SU-DHL-6 (cell line): ENCODE measurements at regions not wholly inside any gene's neighbourhood (a gene's known extent, or its start where the extent isn't known, plus 50 kb on each side); places are given as distances from the start of the nearest gene placed in this dataset.

Source experiments
- H2AFZ ChIP-seq: fragments of 200-600 bp; sonication (generic); 2 replicates; pipeline ENCODE4 v1.6.1; 2014; ENCODE audit warnings: low read depth, mild to moderate bottlenecking, moderate library complexity, mixed read lengths, antibody characterized with exemption, low read length; ENCODE audit not compliant: severe bottlenecking
- H3F3A ChIP-seq: fragments of 200-600 bp; shearing (Covaris generic); 2 replicates; pipeline ENCODE4 v1.6.0; 2016; ENCODE audit warnings: antibody characterized with exemption, mild to moderate bottlenecking; ENCODE audit not compliant: insufficient read depth
- H3K27ac ChIP-seq: fragments of 200-600 bp; sonication (generic); 2 replicates; pipeline ENCODE4 v1.5.1; 2016; ENCODE audit warnings: low read depth, mild to moderate bottlenecking, low read length, moderate library complexity, mixed read lengths
- H3K27me3 ChIP-seq: fragments of 200-600 bp; sonication (generic), shearing (Covaris generic); 2 replicates; pipeline ENCODE4 v1.6.0; 2014; ENCODE audit warnings: mild to moderate bottlenecking, low read length
- H3K36me3 ChIP-seq: fragments of 200-600 bp; sonication (generic); 2 replicates; pipeline ENCODE4 v1.6.1; 2014; ENCODE audit warnings: mild to moderate bottlenecking, low read length, mixed read lengths
- H3K4me2 ChIP-seq: fragments of 300-600, 200-600 bp; shearing (Covaris generic), sonication (generic); 2 replicates; pipeline ENCODE4 v1.6.0; 2014; ENCODE audit warnings: low read length, low read depth, mild to moderate bottlenecking; ENCODE audit not compliant: poor library complexity, severe bottlenecking
- H3K4me3 ChIP-seq: fragments of 200-600 bp; sonication (generic); 2 replicates; pipeline ENCODE4 v1.5.1; 2014; ENCODE audit warnings: antibody characterized with exemption, low read length, mild to moderate bottlenecking, mixed read lengths; ENCODE audit not compliant: insufficient read depth, poor library complexity, severe bottlenecking
- H3K79me2 ChIP-seq: fragments of 200-600 bp; sonication (generic); 2 replicates; pipeline ENCODE4 v1.6.1; 2014; ENCODE audit warnings: mild to moderate bottlenecking, low read length, moderate library complexity; ENCODE audit not compliant: insufficient read depth
- H3K9ac ChIP-seq: fragments of 200-600 bp; sonication (generic); 2 replicates; pipeline ENCODE4 v1.7.0; 2014; ENCODE audit warnings: mild to moderate bottlenecking, low read length
- H3K9me2 ChIP-seq: fragments of 200-600 bp; sonication (generic); replicated peaks from 2 replicates; pipeline ENCODE4 v1.6.1; 2014; ENCODE audit warnings: low read length; ENCODE audit not compliant: insufficient read depth
- H3K9me3 ChIP-seq: fragments of 200-600 bp; sonication (generic); 2 replicates; pipeline ENCODE4 v1.6.1; 2014; ENCODE audit warnings: low read length, mixed read lengths; ENCODE audit not compliant: insufficient read depth
- H4K20me1 ChIP-seq: fragments of 200-600 bp; sonication (generic); 2 replicates; pipeline ENCODE4 v1.6.1; 2014; ENCODE audit warnings: low read depth, mild to moderate bottlenecking, antibody characterized with exemption, low read length, moderate library complexity, mixed read lengths
- EZH2phosphoT487 ChIP-seq: fragments of 200-600 bp; sonication (generic), shearing (Covaris generic); conservative IDR thresholded peaks from 2 replicates; pipeline ENCODE4 v1.6.1; 2018; ENCODE audit warnings: mild to moderate bottlenecking, antibody characterized with exemption, low read length, moderate library complexity, mixed read lengths
- TF ChIP-seq, protein P1 (sequence below): fragments of 200-600 bp; sonication (generic); IDR thresholded peaks from one replicate; pipeline ENCODE4 v1.5.1; 2017; ENCODE audit warnings: antibody characterized with exemption, mild to moderate bottlenecking, low read length, moderate library complexity; ENCODE audit not compliant: insufficient read depth, poor library complexity, severe bottlenecking

DNA sequence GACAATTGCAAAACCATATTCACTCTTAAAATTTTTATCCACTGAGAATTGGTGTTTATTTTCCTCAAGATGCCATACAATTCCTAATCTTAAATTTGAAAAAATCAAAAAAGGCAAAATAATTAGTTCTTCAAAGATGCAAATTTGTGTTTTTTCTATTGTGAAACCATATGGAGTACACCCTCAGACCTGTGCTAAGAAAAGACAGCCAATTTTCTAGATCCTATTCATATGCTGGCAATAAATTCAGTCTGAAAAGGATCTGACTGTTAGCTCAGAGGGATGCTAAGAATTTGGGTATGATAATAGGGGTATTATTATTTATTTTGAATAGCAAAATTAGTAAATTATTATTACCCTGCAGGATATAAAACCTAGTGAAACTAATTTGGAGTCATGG is 476.9 kb upstream of the SYT1 start:
- H2AFZ ChIP-seq, result no peak overlapping the region
- H3K27me3 ChIP-seq, result no peaks in the 10 kb centered on the region
- H3K9me2 ChIP-seq, result no peaks in the 10 kb centered on the region
- no peak overlapping the region for H3K9ac ChIP-seq
- no peaks in the 10 kb centered on the region for H3K79me2 ChIP-seq
- H3K9me3 ChIP-seq, result no peaks in the 10 kb centered on the region
- H3K4me3 ChIP-seq, result no peak overlapping the region
- no peak overlapping the region for H3K27ac ChIP-seq
- no peaks in the 10 kb centered on the region for H3F3A ChIP-seq
- H3K4me2 ChIP-seq, result no peak overlapping the region
- no peaks in the 10 kb centered on the region for H4K20me1 ChIP-seq
- H3K36me3 ChIP-seq, result no peaks in the 10 kb centered on the region
- TF ChIP-seq, protein P1, sequence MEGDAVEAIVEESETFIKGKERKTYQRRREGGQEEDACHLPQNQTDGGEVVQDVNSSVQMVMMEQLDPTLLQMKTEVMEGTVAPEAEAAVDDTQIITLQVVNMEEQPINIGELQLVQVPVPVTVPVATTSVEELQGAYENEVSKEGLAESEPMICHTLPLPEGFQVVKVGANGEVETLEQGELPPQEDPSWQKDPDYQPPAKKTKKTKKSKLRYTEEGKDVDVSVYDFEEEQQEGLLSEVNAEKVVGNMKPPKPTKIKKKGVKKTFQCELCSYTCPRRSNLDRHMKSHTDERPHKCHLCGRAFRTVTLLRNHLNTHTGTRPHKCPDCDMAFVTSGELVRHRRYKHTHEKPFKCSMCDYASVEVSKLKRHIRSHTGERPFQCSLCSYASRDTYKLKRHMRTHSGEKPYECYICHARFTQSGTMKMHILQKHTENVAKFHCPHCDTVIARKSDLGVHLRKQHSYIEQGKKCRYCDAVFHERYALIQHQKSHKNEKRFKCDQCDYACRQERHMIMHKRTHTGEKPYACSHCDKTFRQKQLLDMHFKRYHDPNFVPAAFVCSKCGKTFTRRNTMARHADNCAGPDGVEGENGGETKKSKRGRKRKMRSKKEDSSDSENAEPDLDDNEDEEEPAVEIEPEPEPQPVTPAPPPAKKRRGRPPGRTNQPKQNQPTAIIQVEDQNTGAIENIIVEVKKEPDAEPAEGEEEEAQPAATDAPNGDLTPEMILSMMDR, result no peak

DNA sequence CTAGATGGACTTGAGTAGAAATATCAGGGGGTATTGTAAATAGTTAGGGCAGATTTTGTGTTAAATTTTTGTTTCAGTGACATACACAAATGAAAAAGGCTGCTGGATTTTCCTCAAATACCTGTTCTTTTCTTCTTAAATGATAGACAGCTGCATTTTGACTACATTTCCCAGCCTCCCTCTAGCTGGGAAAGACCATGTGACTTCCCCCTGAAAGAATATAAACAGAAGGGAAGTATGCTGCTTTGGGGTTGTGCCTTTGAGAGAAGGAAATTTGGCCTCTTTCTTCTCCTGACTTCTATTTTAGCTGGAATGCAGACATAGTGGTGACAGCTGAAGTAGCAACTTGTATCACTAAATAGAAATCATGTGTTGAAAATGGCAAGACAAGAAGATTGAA is 476.1 kb upstream of the SYT1 start:
- Histone ChIP-seq H2AFZ (no peak overlapping the region), H3K9ac (no peak overlapping the region), H3K27ac (no peak overlapping the region), H3K27me3 (no peaks in the 10 kb centered on the region), H3K9me2 (no peaks in the 10 kb centered on the region), H3K9me3 (no peaks in the 10 kb centered on the region), H3K4me2 (no peak overlapping the region), H3F3A (no peaks in the 10 kb centered on the region), H3K79me2 (no peaks in the 10 kb centered on the region), H4K20me1 (no peaks in the 10 kb centered on the region), H3K36me3 (no peaks in the 10 kb centered on the region), H3K4me3 (no peak overlapping the region)
- TF ChIP-seq, protein P1, result no peak
- TF ChIP-seq EZH2phosphoT487, result no peak

- Histone ChIP-seq H3K9ac (no peak overlapping the region), H3K4me3 (no peak overlapping the region), H3K4me2 (no peak overlapping the region), H3K9me2 (no peaks in the 10 kb centered on the region), H3F3A (no peaks in the 10 kb centered on the region), H3K9me3 (no peaks in the 10 kb centered on the region), H3K79me2 (no peaks in the 10 kb centered on the region), H4K20me1 (no peaks in the 10 kb centered on the region), H3K27ac (no peak overlapping the region), H3K36me3 (no peaks in the 10 kb centered on the region), H3K27me3 (no peaks in the 10 kb centered on the region), H2AFZ (no peak overlapping the region)
- TF ChIP-seq, protein P1, result no peak
- TF ChIP-seq EZH2phosphoT487, result no peak
Measured at GRCh38 chr12:78390920-78391319, 473.7 kb upstream of the SYT1 start.

- Histone ChIP-seq H3K27me3 (no peaks in the 10 kb centered on the region), H3K36me3 (no peaks in the 10 kb centered on the region), H3K9me2 (no peaks in the 10 kb centered on the region), H4K20me1 (no peaks in the 10 kb centered on the region), H3F3A (no peaks in the 10 kb centered on the region), H3K9me3 (no peaks in the 10 kb centered on the region), H3K4me3 (no peak overlapping the region), H3K27ac (no peak overlapping the region), H3K79me2 (no peaks in the 10 kb centered on the region), H2AFZ (no peak overlapping the region), H3K9ac (no peak overlapping the region), H3K4me2 (no peak overlapping the region)
- no peak for TF ChIP-seq EZH2phosphoT487
- TF ChIP-seq, protein P1, result no peak
Measured at GRCh38 chr12:78392918-78393317, 471.7 kb upstream of the SYT1 start.
